ENCODE measurements at regions not wholly inside any gene's neighbourhood (a gene's known extent, or its start where the extent isn't known, plus 50 kb on each side); places are given as distances from the start of the nearest gene placed in this dataset.

GRCh38 chr1:60899464-60899863 is 182.9 kb upstream of the NFIA start:
- DNase-seq (ENCODE audit: low spot score) (no peak), ATAC-seq (no peak)
- intact Hi-C loops (cut with DNase I), result no loop called here

GRCh38 chr1:60898987-60899386 is 183.4 kb upstream of the NFIA start:
- intact Hi-C loops (cut with DNase I), result no loop called here
- no peak for DNase-seq (ENCODE audit: low spot score)

GRCh38 chr1:60898413-60898812 is 183.9 kb upstream of the NFIA start:
- intact Hi-C loops (cut with DNase I), result no loop called here
- ATAC-seq (no peak), DNase-seq (ENCODE audit: low spot score) (no peak)

More at GRCh38 chr1:60898987-60899386, 183.4 kb upstream of the NFIA start:
- no peak for ATAC-seq

- no peak for ATAC-seq
- no peak for DNase-seq (ENCODE audit: low spot score)
- intact Hi-C loops (cut with DNase I), result no loop called here
Observed at GRCh38 chr1:60896701-60897363, 185.5 kb upstream of the NFIA start.

GRCh38 chr1:60895701-60896100 is 186.7 kb upstream of the NFIA start:
- DNase-seq (ENCODE audit: low spot score) (no peak), ATAC-seq (no peak)
- intact Hi-C loops (cut with DNase I), result no loop called here

- DNase-seq (ENCODE audit: low spot score), result no peak
- ATAC-seq, result no peak
- intact Hi-C loops (cut with DNase I), result no loop called here
Observed at GRCh38 chr1:60895252-60895651, 187.1 kb upstream of the NFIA start.

- DNase-seq (ENCODE audit: low spot score) (no peak), ATAC-seq (no peak)
- intact Hi-C loops (cut with DNase I), result no loop called here
Observed at GRCh38 chr1:60894741-60895140, 187.6 kb upstream of the NFIA start.

GRCh38 chr1:60894130-60894529 is 188.2 kb upstream of the NFIA start:
- ATAC-seq (no peak), DNase-seq (ENCODE audit: low spot score) (no peak)
- intact Hi-C loops (cut with DNase I), result no loop called here

GRCh38 chr1:60893136-60893930 is 189.0 kb upstream of the NFIA start:
- ATAC-seq, result no peak
- no peak for DNase-seq (ENCODE audit: low spot score)

GRCh38 chr1:60891765-60892164 is 190.6 kb upstream of the NFIA start:
- no peak for DNase-seq (ENCODE audit: low spot score)
- intact Hi-C loops (cut with DNase I), result no loop called here
- no peak for ATAC-seq

More at GRCh38 chr1:60893136-60893930, 189.0 kb upstream of the NFIA start:
- intact Hi-C loops (cut with DNase I), result no loop called here

- ATAC-seq (no peak), DNase-seq (ENCODE audit: low spot score) (no peak)
- intact Hi-C loops (cut with DNase I), result no loop called here
Observed at GRCh38 chr1:60891281-60891680, 191.1 kb upstream of the NFIA start.

GRCh38 chr1:60890664-60891063 is 191.7 kb upstream of the NFIA start:
- ATAC-seq, result no peak
- no peak for DNase-seq (ENCODE audit: low spot score)

GRCh38 chr1:60889709-60890108 is 192.7 kb upstream of the NFIA start:
- ATAC-seq, result no peak
- no peak for DNase-seq (ENCODE audit: low spot score)
- intact Hi-C loops (cut with DNase I), result no loop called here

More at GRCh38 chr1:60890664-60891063, 191.7 kb upstream of the NFIA start:
- intact Hi-C loops (cut with DNase I), result no loop called here

GRCh38 chr1:60888126-60888525 is 194.2 kb upstream of the NFIA start:
- no peak for DNase-seq (ENCODE audit: low spot score)
- intact Hi-C loops (cut with DNase I), result no loop called here
- no peak for ATAC-seq

GRCh38 chr1:60886793-60887331 is 195.5 kb upstream of the NFIA start:
- no peak for ATAC-seq
- no peak for DNase-seq (ENCODE audit: low spot score)
- intact Hi-C loops (cut with DNase I), result no loop called here

GRCh38 chr1:60886090-60886489 is 196.3 kb upstream of the NFIA start:
- intact Hi-C loops (cut with DNase I), result no loop called here
- DNase-seq (ENCODE audit: low spot score) (no peak), ATAC-seq (no peak)

- ATAC-seq (no peak), DNase-seq (ENCODE audit: low spot score) (no peak)
- intact Hi-C loops (cut with DNase I), result no loop called here
Observed at GRCh38 chr1:60880202-60880601, 202.2 kb upstream of the NFIA start.

GRCh38 chr1:60878323-60878722 is 204.0 kb upstream of the NFIA start:
- no peak for DNase-seq (ENCODE audit: low spot score)
- intact Hi-C loops (cut with DNase I), result no loop called here

GRCh38 chr1:60877376-60877775 is 205.0 kb upstream of the NFIA start:
- DNase-seq (ENCODE audit: low spot score) (no peak), ATAC-seq (no peak)
- intact Hi-C loops (cut with DNase I), result no loop called here

More at GRCh38 chr1:60878323-60878722, 204.0 kb upstream of the NFIA start:
- no peak for ATAC-seq

- DNase-seq (ENCODE audit: low spot score), result no peak
- no peak for ATAC-seq
- intact Hi-C loops (cut with DNase I), result no loop called here
Observed at GRCh38 chr1:60876952-60877351, 205.4 kb upstream of the NFIA start.

Measured in sciatic nerve (tissue), 2 donors.